ENCODE measurements at regions not wholly inside any gene's neighbourhood (a gene's known extent, or its start where the extent isn't known, plus 50 kb on each side); places are given as distances from the start of the nearest gene placed in this dataset.
A peak's percentile ranks its signal among the peaks of the same experiment; 100 is the strongest.

DNA sequence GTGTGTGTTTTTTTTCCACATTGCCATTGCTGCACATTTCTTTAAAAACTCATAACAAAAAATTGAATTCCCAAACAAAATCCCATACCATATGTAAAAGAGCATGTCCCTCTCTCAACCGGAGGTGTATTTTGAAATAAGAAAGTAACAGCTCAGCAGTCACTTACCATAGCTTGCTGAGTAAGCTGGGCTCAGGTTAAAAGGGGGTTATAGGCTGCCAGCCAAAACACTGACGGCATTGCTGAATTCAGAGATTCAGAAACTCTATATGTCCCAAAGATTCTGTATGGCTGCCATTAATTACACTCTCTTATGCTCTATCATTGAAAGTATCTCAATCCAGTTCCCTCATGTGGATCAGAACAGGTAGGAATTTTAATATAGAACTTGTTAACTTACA lies 276.0 kb downstream of the FOXG1 start:
- no peak for DNase-seq

DNA sequence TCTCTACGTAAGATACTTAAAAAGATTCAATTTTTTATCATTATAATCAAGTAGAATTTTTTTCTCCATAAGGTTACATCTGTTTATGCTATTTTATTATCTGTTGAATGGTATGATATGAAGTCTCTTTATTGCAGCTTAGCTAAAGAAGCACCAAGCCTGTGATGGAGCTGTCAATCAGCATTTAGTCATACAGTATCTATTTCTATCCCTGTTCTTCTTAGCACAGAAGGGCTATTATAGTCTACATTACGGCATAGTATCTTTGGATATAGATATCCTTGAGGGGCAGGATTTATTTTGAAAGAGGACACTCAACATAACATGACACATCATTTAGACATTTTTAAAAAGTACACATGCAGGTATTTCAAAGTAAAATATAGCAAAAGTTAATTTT lies 277.1 kb downstream of the FOXG1 start:
- no peak for DNase-seq

DNA sequence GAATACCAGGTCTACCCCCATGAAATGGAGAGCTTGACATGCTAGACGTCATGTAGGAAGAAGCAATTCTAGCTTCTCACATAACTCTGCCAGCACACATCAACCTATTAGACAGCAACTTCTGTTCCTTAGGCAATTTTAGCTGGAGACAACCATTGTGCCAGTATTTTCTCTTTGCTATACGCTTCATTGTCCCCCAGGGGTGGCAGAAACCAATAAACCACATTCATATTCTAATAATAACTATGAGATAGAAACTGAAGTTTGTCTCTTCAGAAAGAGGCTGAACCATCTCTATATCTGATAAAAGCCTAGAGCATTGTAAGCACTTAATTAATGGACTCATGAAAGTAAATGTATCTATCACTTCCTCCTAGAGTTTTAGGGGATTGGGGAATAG lies 278.6 kb downstream of the FOXG1 start:
- no peak for DNase-seq

DNA sequence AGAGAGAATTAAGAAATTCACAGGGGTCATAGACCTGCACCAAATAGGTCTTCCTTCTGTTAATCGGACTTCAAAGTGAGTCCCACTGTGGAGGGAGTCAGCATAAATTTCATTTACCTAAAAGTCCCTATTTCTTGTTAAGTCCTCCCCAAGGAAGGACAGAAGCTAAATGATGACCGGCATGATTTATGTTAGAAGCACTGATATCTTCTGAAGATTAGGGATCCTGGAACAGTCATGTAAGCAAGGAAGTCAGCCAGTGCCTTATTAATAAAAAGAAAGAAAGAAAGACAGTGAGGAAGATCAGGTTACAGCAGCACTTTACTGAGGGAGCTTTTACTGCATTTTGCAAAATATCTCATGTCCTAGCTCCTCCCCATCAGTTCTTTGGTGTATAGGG lies 287.5 kb downstream of the FOXG1 start:
- DNase-seq = no peak

DNA sequence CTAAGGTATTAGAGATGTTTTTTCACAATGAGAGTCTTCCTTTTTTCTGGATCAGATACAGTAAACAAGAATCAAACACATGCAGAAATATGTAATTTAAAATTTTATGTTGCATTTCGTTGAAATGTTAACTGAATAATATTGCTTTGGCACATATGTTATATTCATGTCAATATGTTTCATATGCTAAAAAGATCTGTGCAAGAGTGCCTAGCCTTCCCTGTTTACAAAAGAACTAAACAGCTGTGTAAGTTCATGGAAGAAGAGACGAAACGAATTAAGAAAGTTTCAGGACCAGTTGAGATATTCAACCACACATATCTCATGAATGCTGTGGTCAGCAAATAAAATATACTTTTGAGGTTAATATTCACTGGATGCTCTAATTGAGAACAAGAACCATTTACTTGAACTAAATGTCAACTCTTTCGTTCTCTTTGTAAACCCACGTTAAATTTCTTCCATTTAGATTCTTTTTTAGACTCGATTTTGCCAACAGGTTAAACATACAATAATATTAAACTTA lies 289.5 kb downstream of the FOXG1 start:
- DNase-seq = no peak

DNA sequence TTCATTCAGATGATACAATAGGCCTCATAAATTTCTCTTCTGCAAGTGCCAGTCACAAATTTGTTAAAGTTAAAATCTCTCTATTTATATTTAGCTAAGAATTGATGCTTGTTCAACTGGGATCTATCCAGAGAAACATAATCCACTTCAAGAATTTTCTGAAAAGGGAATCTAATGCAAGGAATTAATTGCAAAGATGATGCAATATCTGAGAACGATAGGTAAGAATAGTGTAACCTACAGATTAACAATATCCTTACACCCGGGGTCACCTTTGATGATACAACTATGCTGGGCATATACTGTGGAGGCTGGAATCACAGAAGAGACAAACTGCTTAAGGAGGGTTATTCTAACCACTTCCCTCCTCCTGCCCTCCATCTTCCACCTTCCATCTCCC lies 295.1 kb downstream of the FOXG1 start:
- DNase-seq = no peak

DNA sequence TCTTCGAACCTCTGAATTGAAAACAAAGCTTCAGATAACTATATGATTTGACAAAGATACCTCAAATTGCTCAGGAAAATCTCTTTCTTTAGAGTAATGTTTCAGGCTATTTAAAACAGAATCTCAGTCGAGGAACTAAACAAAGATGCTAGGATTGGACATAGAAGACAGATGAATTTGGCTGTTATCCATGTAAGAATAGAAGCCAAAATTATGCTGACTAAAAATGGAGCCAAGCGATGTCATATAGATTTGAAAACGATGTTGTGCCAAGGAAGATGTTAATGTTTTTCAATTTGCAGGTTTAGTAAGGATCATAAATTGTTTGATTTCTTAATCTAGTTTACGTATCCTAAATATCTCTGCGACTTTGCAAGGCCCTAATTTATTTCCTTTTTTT lies 295.9 kb downstream of the FOXG1 start:
- no peak for DNase-seq

DNA sequence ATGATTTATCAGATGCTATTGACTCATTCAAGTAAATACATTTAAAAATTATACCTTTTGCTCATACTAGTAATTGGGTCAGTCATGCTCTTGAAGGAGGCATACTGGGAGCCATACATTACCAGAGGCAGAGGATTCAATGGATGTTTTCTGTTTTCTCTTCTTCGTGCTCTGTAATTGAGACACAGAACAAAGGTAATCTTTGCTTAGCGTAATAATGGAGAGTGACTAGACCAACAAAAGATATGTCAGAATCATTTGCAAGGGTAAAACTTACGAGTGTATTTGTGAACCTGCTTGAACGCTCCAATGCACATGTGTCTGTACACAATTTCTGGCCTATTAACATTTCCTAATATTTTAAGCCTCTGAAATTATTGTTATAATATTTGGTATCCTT lies 296.4 kb downstream of the FOXG1 start:
- DNase-seq = no peak

DNA sequence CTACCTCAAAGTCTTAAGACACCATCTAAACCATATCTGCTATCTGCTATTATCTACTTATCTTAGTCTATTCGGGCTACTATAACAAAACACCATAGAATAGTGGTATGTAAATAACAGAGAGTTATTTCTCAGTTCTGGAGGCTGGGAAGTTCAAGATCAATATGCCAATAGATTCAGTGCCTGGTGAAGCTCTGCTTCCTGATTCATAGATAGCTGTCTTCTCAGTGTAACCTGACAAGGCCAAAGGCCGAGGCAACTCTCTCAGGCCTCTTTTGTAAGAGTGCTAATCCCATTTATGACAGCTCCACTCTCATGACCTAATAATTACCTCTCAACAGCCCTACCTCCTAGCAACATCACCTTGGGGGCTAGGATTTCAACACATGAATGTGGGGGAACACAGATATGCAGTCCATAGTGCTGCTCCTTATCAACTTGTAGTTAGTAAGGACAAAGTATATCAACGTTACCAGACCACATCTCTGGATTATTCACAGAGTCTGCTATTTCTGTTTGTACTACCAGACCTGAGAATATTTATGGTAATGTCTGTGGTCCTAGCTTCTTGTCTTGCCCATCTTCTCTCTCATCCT lies 297.8 kb downstream of the FOXG1 start:
- no peak for DNase-seq

DNA sequence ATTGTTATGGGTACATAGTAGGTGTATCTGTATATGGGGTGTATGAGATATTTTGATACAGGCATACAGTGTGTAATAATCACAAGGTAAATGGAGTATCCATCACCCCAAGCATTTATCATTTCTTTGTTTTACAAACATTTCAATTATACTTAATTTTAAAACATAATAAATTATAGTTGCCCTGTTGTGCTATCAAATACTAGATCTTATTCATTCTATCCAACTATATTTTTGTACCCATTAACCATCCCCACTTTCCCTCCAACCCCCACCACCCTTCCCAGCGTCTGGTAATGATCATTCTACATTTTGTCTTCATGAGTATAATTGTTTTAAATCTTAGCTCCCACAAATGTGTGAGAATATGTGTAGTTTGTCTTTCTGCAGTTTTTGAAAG lies 302.6 kb downstream of the FOXG1 start:
- DNase-seq = no peak

DNA sequence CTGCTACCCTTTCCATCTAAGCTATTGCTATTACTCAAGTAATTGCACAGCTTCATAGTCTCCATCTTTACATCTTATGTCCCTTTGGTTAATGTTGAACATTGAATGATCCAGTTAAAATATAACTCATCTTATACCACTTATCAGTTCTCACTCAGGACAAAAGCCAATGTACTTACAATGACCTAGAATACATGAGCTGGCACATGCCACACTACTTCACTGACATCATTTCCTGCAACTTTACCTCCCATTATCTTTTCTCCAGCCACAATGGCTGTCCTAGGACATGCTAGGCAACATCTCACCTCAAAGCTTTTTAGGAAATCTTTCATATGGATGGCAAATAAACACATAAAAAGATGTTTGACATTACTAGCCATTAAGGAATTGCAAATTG lies 309.2 kb downstream of the FOXG1 start:
- DNase-seq = no peak

DNA sequence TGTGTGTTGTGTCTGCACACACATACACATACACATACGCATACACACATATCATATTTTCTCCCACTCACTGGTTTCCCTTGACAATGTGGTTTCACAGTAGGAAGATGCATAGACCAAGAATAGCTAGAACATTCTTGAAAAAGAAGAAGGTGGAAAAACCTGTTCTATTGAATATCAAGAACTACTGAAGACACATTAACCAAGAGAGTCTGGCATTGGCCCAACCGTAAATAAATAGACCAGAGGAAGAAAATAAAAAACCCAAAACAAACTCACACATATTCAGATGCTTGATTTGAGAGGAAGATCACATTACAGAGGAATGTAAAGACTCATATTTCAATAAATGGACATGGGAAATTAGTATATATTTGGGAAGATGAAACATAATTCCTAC lies 311.3 kb downstream of the FOXG1 start:
- DNase-seq = no peak

DNA sequence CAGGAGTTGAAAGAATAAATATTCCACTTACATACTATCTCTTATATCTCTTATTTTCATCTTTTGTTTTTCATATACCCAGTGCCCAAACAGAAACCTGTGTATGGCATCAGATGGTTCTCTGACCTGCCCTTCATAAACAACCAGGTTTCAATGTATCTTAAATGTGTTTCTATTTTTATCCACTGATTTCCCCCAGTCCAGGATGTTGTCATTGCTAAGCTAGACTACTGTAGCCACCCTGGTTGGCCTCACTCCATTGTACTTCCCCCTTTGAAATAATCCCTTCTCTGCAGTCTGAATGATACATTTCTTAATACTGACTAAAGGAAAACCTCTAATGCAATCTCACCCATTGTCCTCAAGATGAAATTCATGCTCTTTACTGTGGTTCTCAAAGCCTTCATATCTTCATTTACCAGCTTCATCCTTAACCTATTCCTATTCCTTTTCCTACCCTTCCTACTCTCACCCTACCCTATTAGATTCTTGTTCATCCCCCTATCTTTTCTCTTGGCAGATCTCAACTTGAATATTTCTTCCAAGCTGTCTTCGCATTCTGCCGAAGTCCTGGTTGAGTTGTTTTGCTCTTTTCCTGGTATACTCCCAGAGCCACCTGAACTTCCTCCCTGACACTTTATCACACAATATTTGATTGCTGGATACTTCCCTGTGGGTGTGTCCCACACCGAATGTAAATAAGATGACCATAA lies 312.4 kb downstream of the FOXG1 start:
- DNase-seq = no peak

DNA sequence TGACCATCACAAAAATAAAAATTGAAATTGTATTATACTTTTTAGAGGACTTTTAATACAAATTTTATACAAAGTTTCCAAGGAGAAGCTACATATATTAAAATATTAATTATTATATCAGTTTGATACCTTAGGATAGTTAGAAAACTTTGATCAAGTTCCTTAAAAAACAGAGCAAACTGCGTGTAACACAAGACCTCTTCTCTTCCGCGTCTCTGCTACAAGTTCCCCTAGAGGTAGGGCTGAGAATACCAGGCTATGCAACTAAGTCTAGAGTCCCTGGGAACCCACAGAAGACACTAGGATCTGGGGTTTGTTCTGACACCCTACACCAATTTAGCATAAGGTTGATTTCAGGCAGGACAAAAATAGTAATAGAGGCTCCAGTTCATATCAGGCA lies 319.0 kb downstream of the FOXG1 start:
- peak; percentile 1 for DNase-seq

DNA sequence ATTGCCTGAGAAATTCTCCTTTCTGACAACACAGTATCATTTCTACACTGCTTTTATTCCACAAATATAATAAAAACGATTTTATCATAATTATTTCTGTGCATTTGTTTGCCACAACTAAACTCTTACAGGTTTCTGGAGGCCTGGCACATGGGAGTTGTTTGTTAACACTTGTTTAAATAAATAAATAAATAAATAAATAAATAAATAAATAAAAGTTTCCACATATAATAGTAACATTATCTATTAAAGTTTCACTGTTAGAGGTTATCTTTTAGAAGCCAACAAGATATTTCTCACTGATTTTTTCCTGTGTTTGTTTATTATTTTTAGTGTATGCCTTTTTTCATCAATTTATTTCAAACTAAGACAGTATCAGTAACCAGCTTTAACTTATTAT lies 323.3 kb downstream of the FOXG1 start:
- no peak for DNase-seq

DNA sequence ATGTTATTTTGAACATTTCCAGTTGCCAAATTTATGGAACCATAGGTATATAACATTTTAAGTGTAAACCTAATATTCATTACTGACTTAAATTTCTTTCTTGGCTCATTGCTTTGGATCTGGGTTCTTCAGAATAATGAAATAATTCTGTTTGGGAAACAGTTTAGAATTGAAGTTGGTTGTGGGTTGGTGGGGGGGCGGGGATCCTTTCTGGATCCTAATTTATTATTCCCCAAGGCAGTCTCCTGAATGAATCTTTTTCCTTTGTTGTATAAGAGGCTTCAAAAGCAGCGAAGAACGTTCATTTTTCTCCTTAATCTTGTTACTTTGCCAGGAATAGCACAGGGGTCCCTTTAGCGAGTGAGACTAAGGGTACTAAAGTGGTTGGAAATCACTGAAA lies 325.5 kb downstream of the FOXG1 start:
- no peak for DNase-seq

DNA sequence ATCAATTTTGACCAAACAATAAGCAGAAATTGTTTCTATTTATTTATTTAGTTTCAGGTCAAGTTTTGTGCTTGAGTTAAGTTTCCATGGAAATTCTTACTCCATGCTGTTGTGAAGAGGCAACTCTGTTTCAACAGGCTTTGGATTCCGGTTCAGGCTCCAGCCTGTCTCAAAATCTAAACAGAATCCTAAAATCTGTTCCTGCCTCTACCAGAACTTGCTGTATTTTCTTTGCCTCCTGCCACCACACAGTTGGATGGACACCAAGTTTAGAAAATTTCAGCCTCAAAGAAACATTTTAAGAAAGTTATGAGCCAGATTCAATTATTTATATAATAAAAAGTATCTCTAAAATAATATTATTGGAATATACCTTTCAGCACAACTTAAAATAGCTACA lies 330.9 kb downstream of the FOXG1 start:
- no peak for DNase-seq

DNA sequence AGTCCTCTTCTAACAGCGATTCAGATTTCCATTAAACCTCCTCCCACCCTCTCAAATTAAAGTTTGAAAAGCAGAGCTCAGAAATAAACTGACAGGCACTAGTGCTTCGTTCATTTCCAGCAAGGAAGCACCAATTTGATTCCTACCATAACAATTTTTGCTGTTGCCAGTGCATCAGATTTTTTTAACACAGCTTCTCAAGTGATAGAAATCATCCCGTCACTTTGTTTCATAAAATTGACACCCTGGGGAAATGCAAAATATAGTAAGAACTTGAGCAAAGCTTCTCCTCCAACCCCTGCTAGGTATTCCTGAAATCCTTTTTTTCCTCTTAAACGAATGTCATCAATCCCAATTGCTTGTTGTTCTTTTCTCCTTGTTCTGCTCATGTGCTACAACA lies 332.1 kb downstream of the FOXG1 start:
- no peak for DNase-seq

DNA sequence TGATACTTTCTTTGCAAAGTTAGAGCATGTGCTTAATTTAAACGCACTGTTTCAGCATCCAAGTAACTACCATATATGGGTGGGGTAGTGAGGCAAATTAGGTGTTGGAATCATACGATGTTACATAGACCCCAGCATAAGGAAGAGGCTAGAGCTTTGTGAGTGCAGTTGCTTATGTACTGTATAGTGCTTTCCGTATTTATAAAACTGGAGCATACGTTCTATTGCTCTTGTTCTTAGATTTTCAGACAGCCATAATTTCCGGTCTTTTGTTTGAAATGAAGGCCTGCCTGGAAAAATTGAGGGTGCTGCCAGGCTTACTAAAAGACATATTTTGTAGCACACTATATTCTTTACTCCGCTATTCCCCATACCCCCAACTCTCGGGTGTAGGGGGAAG lies 335.7 kb downstream of the FOXG1 start:
- no peak for DNase-seq

DNA sequence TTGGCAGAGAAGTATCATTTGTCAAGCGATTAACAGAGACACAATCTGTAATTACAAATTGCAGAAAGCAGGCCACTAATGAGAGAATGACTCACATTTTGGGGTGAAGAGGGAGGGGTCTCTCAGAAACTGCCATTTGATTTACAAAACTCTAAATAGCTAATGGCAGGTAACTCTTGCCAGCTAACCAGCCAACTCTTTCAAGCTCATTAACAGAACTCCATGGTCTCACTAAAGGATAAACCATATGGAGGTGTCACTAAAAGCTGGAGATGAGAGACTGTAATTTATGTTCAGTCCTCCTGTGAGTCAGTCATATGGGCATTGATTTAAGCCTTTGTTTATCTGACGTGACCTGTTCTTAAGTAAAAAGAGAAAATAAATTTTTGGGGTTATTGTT lies 336.4 kb downstream of the FOXG1 start:
- no peak for DNase-seq

DNA sequence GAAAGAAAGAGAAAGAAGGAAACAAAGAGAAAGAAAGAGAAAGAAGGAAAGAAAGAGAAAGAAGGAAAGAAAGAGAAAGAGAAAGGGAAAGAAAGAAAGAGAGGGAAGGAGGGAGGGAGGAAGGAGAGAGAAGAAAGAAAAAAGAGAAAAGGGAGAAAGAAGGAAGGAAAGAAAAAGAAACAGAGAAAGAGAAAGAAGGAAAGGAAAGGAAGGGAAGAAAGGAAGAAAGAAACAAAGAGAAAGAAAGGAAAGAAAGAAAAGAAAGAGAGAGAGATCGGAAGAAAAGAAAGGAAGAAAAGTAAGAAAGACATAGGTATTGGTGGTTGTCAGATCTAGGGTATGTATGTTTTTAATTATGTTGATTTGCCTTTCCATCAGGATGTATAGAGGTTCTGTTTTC lies 342.3 kb downstream of the FOXG1 start:
- DNase-seq = no peak

DNA sequence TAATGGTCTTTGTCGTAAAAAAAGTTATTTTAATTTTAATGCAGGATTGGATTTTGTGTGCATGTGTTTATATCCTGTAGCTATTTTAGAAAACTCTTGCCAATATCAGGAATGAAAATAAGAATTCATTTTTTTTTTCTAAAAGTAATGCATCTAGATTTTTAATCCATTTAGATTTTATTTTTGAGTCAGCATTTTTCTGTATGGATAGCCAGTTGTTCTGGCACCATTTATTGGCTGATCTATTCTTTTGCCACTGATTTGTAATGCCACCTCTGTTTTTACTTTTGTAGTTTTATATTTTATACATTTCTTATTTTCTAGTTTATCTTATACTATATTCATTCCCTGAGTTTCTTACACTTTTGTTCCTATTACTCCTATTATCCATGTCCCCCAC lies 343.0 kb downstream of the FOXG1 start:
- no peak for DNase-seq

DNA sequence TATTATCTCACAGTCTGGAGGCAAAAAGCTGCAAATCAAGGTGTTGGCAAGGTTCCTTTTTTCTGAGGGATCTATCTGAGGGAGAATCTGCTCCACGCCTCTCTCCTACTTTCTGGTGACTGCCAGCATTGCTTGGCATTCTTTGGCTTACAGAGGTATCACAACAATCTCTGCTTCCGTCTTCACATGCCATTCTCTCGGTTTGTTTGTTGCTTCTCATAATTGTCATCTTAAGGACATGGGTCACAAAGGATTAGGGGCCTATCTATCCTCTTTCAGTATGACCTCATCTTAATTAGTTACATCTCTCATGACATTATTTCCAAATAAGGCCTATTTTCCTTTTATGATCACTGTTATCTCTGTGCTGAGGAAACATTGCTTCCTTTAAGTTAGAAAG lies 345.0 kb downstream of the FOXG1 start:
- no peak for DNase-seq

DNA sequence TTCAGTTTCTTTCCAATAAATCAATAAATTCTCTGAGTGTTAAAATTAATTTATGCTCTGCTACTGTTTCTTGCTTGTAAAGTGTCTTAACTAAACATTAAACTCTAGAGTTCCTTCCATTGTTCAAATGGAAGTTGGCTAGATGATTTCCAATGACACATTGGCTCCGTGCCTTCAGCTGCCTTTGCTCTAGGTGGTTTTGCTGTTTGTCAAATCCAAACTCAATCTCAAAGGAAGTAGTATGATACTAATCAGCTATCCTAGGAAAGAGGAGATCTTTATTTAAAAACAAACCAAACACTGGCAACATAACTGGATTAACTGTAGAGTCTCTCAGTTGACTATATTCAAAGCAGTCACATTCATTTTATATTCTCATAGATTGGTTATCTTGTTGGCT lies 356.4 kb downstream of the FOXG1 start:
- no peak for DNase-seq

DNA sequence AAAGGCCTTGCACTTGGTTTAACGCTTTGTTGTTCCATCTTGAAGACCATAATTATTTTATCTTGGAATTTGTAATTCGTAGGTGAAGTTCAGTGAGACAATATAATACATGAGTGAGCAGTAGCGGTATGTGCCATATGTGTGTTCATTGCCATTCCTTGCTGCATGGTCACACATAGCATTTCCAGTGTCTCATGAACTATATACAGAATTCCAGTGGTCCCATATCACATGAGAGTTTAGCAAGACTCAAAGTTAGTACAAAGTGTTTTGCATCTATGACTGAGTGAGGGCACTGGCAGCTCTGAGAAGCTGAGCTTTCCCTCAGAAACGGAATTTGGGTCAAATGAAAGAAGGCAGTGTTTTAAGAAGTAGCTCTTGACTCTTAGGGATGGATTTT lies 359.8 kb downstream of the FOXG1 start:
- no peak for DNase-seq

Measured in fibroblast of skin of scalp (primary cell).